ENCODE measurements at regions not wholly inside any gene's neighbourhood (a gene's known extent, or its start where the extent isn't known, plus 50 kb on each side); places are given as distances from the start of the nearest gene placed in this dataset.

GRCh38 chr12:130249376-130249775 is 87.1 kb downstream of the FZD10 start:
- TF ChIP-seq, protein P1, sequence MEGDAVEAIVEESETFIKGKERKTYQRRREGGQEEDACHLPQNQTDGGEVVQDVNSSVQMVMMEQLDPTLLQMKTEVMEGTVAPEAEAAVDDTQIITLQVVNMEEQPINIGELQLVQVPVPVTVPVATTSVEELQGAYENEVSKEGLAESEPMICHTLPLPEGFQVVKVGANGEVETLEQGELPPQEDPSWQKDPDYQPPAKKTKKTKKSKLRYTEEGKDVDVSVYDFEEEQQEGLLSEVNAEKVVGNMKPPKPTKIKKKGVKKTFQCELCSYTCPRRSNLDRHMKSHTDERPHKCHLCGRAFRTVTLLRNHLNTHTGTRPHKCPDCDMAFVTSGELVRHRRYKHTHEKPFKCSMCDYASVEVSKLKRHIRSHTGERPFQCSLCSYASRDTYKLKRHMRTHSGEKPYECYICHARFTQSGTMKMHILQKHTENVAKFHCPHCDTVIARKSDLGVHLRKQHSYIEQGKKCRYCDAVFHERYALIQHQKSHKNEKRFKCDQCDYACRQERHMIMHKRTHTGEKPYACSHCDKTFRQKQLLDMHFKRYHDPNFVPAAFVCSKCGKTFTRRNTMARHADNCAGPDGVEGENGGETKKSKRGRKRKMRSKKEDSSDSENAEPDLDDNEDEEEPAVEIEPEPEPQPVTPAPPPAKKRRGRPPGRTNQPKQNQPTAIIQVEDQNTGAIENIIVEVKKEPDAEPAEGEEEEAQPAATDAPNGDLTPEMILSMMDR (IDR thresholded peaks at IDR 0.05): no peak
- TF ChIP-seq POLR2A (IDR thresholded peaks at IDR 0.05): no peak
